Adipose tissue (tissue), 3 donors: ENCODE measurements at regions not wholly inside any gene's neighbourhood (a gene's known extent, or its start where the extent isn't known, plus 50 kb on each side); places are given as distances from the start of the nearest gene placed in this dataset.

Source experiments
- H3K27ac ChIP-seq: one replicate; pipeline ENCODE4 v1.5.1; 2013; ENCODE audit warnings: low read depth, low read length
- WGBS, 3 donors: extraction: QIAGEN DNeasy Blood & Tissue Kit; methylation state at CpG; one replicate each; pipeline ENCODE4 v1.1.7; 2013; 5-methylcytosine and 5-hydroxymethylcytosine counted together
- donor health status: healthy with polysubstance abuse.
- donor health status: Bipolar disorder and iron deficiency.
- donor health status: healthy.

- H3K27ac ChIP-seq: no peak overlapping the region
- WGBS, 3 donors: 53 to 70% (median 64%) methylated on average over 1 of the region's 1 CpG
These were observed 235.4 kb downstream of the TXNL1 start for GRCh38 chr18:56402872-56403516.

GRCh38 chr18:56393870-56394269 lies 244.5 kb downstream of the TXNL1 start:
- WGBS, 3 donors: 91 to 95% (median 91%) methylated on average over 3 of the region's 3 CpGs
- no peak overlapping the region for H3K27ac ChIP-seq

- WGBS, 3 donors: 34 to 68% (median 65%) methylated on average over 3 of the region's 3 CpGs
- H3K27ac ChIP-seq: no peak overlapping the region
These were observed 246.3 kb downstream of the TXNL1 start for GRCh38 chr18:56391931-56392590.

GRCh38 chr18:56390626-56391025 lies 247.8 kb downstream of the TXNL1 start:
- 74 to 85% (median 79%) methylated on average over 3 of the region's 3 CpGs for WGBS, 3 donors
- H3K27ac ChIP-seq: no peak overlapping the region

- WGBS, 3 donors: 79 to 88% (median 82%) methylated on average over 8 of the region's 8 CpGs
- no peak overlapping the region for H3K27ac ChIP-seq
These were observed 249.2 kb downstream of the TXNL1 start for GRCh38 chr18:56389190-56389589.

- H3K27ac ChIP-seq: no peak overlapping the region
- 53 to 82% (median 57%) methylated on average over 5 of the region's 5 CpGs for WGBS, 3 donors
These were observed 249.8 kb downstream of the TXNL1 start for GRCh38 chr18:56388571-56388970.

- no peak overlapping the region for H3K27ac ChIP-seq
These were observed 251.5 kb downstream of the TXNL1 start for GRCh38 chr18:56386856-56387255.

- 88 to 100% (median 95%) methylated on average over 1 of the region's 1 CpG for WGBS, 3 donors
- no peak overlapping the region for H3K27ac ChIP-seq
These were observed 255.0 kb downstream of the TXNL1 start for GRCh38 chr18:56383349-56383748.

GRCh38 chr18:56382541-56382940 lies 255.9 kb downstream of the TXNL1 start:
- H3K27ac ChIP-seq: no peak overlapping the region
- 46 to 53% (median 53%) methylated on average over 4 of the region's 4 CpGs for WGBS, 3 donors

- H3K27ac ChIP-seq: no peak overlapping the region
- 81 to 95% (median 86%) methylated on average over 3 of the region's 3 CpGs for WGBS, 3 donors
These were observed 257.2 kb downstream of the TXNL1 start for GRCh38 chr18:56381196-56381595.

GRCh38 chr18:56380685-56381084 lies 257.7 kb downstream of the TXNL1 start:
- H3K27ac ChIP-seq: no peak overlapping the region
- WGBS, 3 donors: 92 to 95% (median 95%) methylated on average over 8 of the region's 8 CpGs

GRCh38 chr18:56379256-56379655 lies 259.1 kb downstream of the TXNL1 start:
- WGBS, 3 donors: 85 to 90% (median 88%) methylated on average over 6 of the region's 6 CpGs
- no peak overlapping the region for H3K27ac ChIP-seq

GRCh38 chr18:56377231-56377630 lies 261.2 kb downstream of the TXNL1 start:
- H3K27ac ChIP-seq: no peak overlapping the region
- 58 to 83% (median 68%) methylated on average over 9 of the region's 9 CpGs for WGBS, 3 donors

- 48 to 66% (median 65%) methylated on average over 3 of the region's 3 CpGs for WGBS, 3 donors
- no peak overlapping the region for H3K27ac ChIP-seq
These were observed 264.3 kb downstream of the TXNL1 start for GRCh38 chr18:56374007-56374655.

- WGBS, 3 donors: 69 to 98% (median 79%) methylated on average over 2 of the region's 2 CpGs
- H3K27ac ChIP-seq: no peak overlapping the region
These were observed 264.8 kb downstream of the TXNL1 start for GRCh38 chr18:56373601-56374000.

- no peak overlapping the region for H3K27ac ChIP-seq
- 90 to 94% (median 93%) methylated on average over 5 of the region's 5 CpGs for WGBS, 3 donors
These were observed 270.3 kb downstream of the TXNL1 start for GRCh38 chr18:56368066-56368465.

GRCh38 chr18:56358608-56359280 lies 279.6 kb downstream of the TXNL1 start:
- WGBS, 3 donors: 87 to 91% (median 89%) methylated on average over 5 of the region's 5 CpGs
- no peak overlapping the region for H3K27ac ChIP-seq

GRCh38 chr18:56353663-56354260 lies 284.6 kb downstream of the TXNL1 start:
- no peak overlapping the region for H3K27ac ChIP-seq
- 94 to 95% (median 95%) methylated on average over 2 of the region's 2 CpGs for WGBS, 3 donors
